ENCODE measurements at regions not wholly inside any gene's neighbourhood (a gene's known extent, or its start where the extent isn't known, plus 50 kb on each side); places are given as distances from the start of the nearest gene placed in this dataset.

GRCh38 chr2:105567996-105568494 is 169.2 kb upstream of the FHL2 start:
- H3K27me3 Mint-ChIP-seq = peaks cover 0 to 14% of the 10 kb centered on the region in 2 donors
- ChIA-PET CTCF (interaction anchor here in 1 of 2 donors (0.6 kb wide), 1 partner anchor 9 kb away, joined by 3 read pairs; no protein-coding TSS in a partner anchor), POLR2A (interaction anchor here in 1 of 2 donors (0.9 kb wide), 1 partner anchor 21 kb away, joined by 5 read pairs; no protein-coding TSS in a partner anchor)
- Histone ChIP-seq H3K9me3 (no peaks in the 10 kb centered on the region), H3K36me3 (ENCODE audit: control insufficient read depth in 2 of 2, extremely low read depth in 1 of 2, insufficient read depth in 1 of 2, low read length in 1 of 2) (no peaks in the 10 kb centered on the region), H3K4me3 (ENCODE audit: control insufficient read depth in 1 of 2, extremely low read depth in 1 of 2, low read length in 1 of 2) (no peak overlapping the region), H3K4me1 (ENCODE audit: control insufficient read depth in 1 of 2, extremely low read depth in 1 of 2, insufficient read depth in 2 of 2, low read length in 2 of 2) (peaks cover 0 to 7% of the 10 kb centered on the region in 2 experiments), H3K27me3 (replicated peaks in 1 of 2; ENCODE audit: control insufficient read depth in 2 of 2, extremely low read depth in 1 of 2, insufficient read depth in 2 of 2, low read length in 1 of 2) (peaks cover 0 to 24% of the 10 kb centered on the region in 2 experiments), H3K27ac (ENCODE audit: low read length) (no peak overlapping the region)
- H3K4me3 Mint-ChIP-seq = peak overlapping the region; percentile 10 to 42 (median 14)
- no peaks in the 10 kb centered on the region for H3K9me3 Mint-ChIP-seq
- ATAC-seq (replicated peaks in 1 of 4) = peak; percentile 52 to 84 (median 66)
- H3K36me3 Mint-ChIP-seq = no peaks in the 10 kb centered on the region
- peak overlapping the region; percentile 62 to 86 for H3K27ac Mint-ChIP-seq
- H3K4me1 Mint-ChIP-seq = peaks cover 8 to 10% (median 9%) of the 10 kb centered on the region in 3 donors
- 86% methylated on average over 10 of the region's 17 CpGs for WGBS (ENCODE audit: insufficient coverage)
- DNase-seq = peak in 18 of 35 experiments; percentile 3 to 55 (median 14)

DNA sequence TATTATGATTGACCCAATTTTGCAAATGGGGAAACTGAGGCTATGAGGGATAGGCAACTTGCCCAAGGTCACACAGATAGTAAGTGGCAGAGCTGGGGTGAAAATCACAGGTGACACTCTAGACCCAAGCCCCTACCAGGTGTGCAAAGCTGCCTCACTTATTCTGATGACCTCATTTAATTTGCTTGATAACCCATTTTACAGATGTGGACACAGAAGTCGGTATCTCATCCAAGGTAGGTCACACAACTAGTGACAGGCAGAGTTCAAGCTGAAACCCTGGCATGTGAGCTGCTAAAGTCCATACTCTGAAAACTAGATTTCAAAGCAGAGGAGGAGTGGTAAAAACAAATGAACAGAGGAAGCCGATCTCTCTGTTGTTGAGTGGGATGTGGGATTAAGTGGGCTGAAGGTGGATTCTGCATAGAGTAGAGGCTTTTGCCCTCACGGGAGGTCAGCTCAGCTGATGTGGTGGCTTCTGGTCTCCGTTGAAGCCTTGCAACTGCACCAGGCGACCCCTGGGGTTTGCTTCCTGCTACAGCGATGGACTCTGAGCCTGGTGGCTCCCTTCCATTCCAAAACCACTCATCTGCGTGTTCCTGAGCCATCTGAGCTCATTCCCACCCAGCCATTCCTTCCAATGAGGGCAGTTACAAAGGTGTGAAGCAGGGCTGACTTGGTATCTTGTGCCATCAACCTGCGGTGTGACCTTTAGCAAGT is 164.3 kb upstream of the FHL2 start:
- H3K27me3 Mint-ChIP-seq = peaks cover under 1 to 9% of the 10 kb centered on the region in 2 donors
- H3K4me1 Mint-ChIP-seq = peaks cover 2 to 6% (median 3%) of the 10 kb centered on the region in 3 donors
- H3K4me3 Mint-ChIP-seq = no peak overlapping the region
- DNase-seq (no peak), ATAC-seq (replicated peaks in 1 of 4) (no peak)
- Histone ChIP-seq H3K4me3 (ENCODE audit: control insufficient read depth in 1 of 2, extremely low read depth in 1 of 2, low read length in 1 of 2) (no peak overlapping the region), H3K9me3 (no peaks in the 10 kb centered on the region), H3K27ac (ENCODE audit: low read length) (no peak overlapping the region), H3K36me3 (ENCODE audit: control insufficient read depth in 2 of 2, extremely low read depth in 1 of 2, insufficient read depth in 1 of 2, low read length in 1 of 2) (no peaks in the 10 kb centered on the region), H3K27me3 (replicated peaks in 1 of 2; ENCODE audit: control insufficient read depth in 2 of 2, extremely low read depth in 1 of 2, insufficient read depth in 2 of 2, low read length in 1 of 2) (peaks cover 0 to 33% of the 10 kb centered on the region in 2 experiments), H3K4me1 (ENCODE audit: control insufficient read depth in 1 of 2, extremely low read depth in 1 of 2, insufficient read depth in 2 of 2, low read length in 2 of 2) (no peaks in the 10 kb centered on the region)
- H3K36me3 Mint-ChIP-seq = no peaks in the 10 kb centered on the region
- 73% methylated on average over 7 of the region's 8 CpGs for WGBS (ENCODE audit: insufficient coverage)
- H3K9me3 Mint-ChIP-seq = no peaks in the 10 kb centered on the region
- ChIA-PET CTCF (no interaction called here), POLR2A (interaction anchor here in 1 of 2 donors (0.6 kb wide), 1 partner anchor 251 kb away, joined by 5 read pairs; no protein-coding TSS in a partner anchor)
- H3K27ac Mint-ChIP-seq = no peak overlapping the region

DNA sequence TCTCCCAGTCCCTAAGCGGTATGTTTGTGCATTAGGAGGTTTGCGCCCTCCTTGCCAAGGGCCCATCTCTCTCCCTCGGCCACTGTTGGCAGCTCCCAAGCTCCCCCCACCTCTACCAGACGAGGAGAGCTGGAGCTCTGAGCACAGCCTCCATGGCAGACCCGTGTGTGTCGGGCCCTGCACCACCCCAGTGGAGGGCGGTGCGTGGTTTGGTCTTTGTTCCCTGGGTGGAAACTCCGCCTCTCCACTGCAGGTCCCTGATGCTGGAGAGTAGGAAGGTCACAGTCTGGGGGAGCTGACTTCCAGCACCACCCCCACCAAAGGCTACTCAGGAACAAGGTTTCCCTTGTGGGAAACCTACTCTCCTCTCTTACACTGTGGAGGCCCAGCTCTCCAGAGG is 162.6 kb upstream of the FHL2 start:
- no peaks in the 10 kb centered on the region for H3K9me3 ChIP-seq
- no peaks in the 10 kb centered on the region for H3K4me1 ChIP-seq (ENCODE audit: control insufficient read depth in 1 of 2, extremely low read depth in 1 of 2, insufficient read depth in 2 of 2, low read length in 2 of 2)
- WGBS (ENCODE audit: insufficient coverage) = no CpG with 5 or more reads among the region's 9 CpGs
- H3K27me3 ChIP-seq (replicated peaks in 1 of 2; ENCODE audit: control insufficient read depth in 2 of 2, extremely low read depth in 1 of 2, insufficient read depth in 2 of 2, low read length in 1 of 2) = peaks cover 0 to 46% of the 10 kb centered on the region in 2 experiments
- no peak overlapping the region for H3K4me3 ChIP-seq (ENCODE audit: control insufficient read depth in 1 of 2, extremely low read depth in 1 of 2, low read length in 1 of 2)
- H3K27me3 Mint-ChIP-seq = peaks cover 7 to 11% of the 10 kb centered on the region in 2 donors
- H3K4me1 Mint-ChIP-seq = no peaks in the 10 kb centered on the region
- H3K36me3 Mint-ChIP-seq = no peaks in the 10 kb centered on the region
- no peak overlapping the region for H3K27ac Mint-ChIP-seq
- ChIA-PET POLR2A (no interaction called here), CTCF (no interaction called here)
- H3K36me3 ChIP-seq (ENCODE audit: control insufficient read depth in 2 of 2, extremely low read depth in 1 of 2, insufficient read depth in 1 of 2, low read length in 1 of 2) = no peaks in the 10 kb centered on the region
- DNase-seq (no peak), ATAC-seq (replicated peaks in 1 of 4) (no peak)
- no peaks in the 10 kb centered on the region for H3K9me3 Mint-ChIP-seq
- H3K4me3 Mint-ChIP-seq = no peak overlapping the region
- no peak overlapping the region for H3K27ac ChIP-seq (ENCODE audit: low read length)

- no peak for ATAC-seq (replicated peaks in 1 of 4)
- H3K4me3 Mint-ChIP-seq = no peak overlapping the region
- H3K27ac Mint-ChIP-seq = no peak overlapping the region
- H3K36me3 Mint-ChIP-seq = no peaks in the 10 kb centered on the region
- no peaks in the 10 kb centered on the region for H3K9me3 Mint-ChIP-seq
- peaks cover 7 to 11% of the 10 kb centered on the region in 2 donors for H3K27me3 Mint-ChIP-seq
- Histone ChIP-seq H3K27me3 (replicated peaks in 1 of 2; ENCODE audit: control insufficient read depth in 2 of 2, extremely low read depth in 1 of 2, insufficient read depth in 2 of 2, low read length in 1 of 2) (peaks cover 0 to 48% of the 10 kb centered on the region in 2 experiments), H3K4me3 (ENCODE audit: control insufficient read depth in 1 of 2, extremely low read depth in 1 of 2, low read length in 1 of 2) (no peak overlapping the region), H3K4me1 (ENCODE audit: control insufficient read depth in 1 of 2, extremely low read depth in 1 of 2, insufficient read depth in 2 of 2, low read length in 2 of 2) (no peaks in the 10 kb centered on the region), H3K27ac (ENCODE audit: low read length) (no peak overlapping the region), H3K36me3 (ENCODE audit: control insufficient read depth in 2 of 2, extremely low read depth in 1 of 2, insufficient read depth in 1 of 2, low read length in 1 of 2) (no peaks in the 10 kb centered on the region), H3K9me3 (no peaks in the 10 kb centered on the region)
- POLR2A ChIA-PET = no interaction called here
- CTCF ChIA-PET = no interaction called here
- no peaks in the 10 kb centered on the region for H3K4me1 Mint-ChIP-seq
- DNase-seq = no peak
- 79% methylated on average over 7 of the region's 10 CpGs for WGBS (ENCODE audit: insufficient coverage)
Measured at GRCh38 chr2:105560157-105560556, 161.3 kb upstream of the FHL2 start.

GRCh38 chr2:105557021-105557920 is 158.4 kb upstream of the FHL2 start:
- no peaks in the 10 kb centered on the region for H3K36me3 Mint-ChIP-seq
- no peaks in the 10 kb centered on the region for H3K4me1 Mint-ChIP-seq
- no peaks in the 10 kb centered on the region for H3K9me3 ChIP-seq
- no peaks in the 10 kb centered on the region for H3K4me1 ChIP-seq (ENCODE audit: control insufficient read depth in 1 of 2, extremely low read depth in 1 of 2, insufficient read depth in 2 of 2, low read length in 2 of 2)
- DNase-seq (no peak), ATAC-seq (replicated peaks in 1 of 4) (no peak)
- H3K27ac Mint-ChIP-seq = no peak overlapping the region
- H3K27me3 Mint-ChIP-seq = peaks cover 7 to 11% of the 10 kb centered on the region in 2 donors
- no peak overlapping the region for H3K27ac ChIP-seq (ENCODE audit: low read length)
- peaks cover 0 to 42% of the 10 kb centered on the region in 2 experiments for H3K27me3 ChIP-seq (replicated peaks in 1 of 2; ENCODE audit: control insufficient read depth in 2 of 2, extremely low read depth in 1 of 2, insufficient read depth in 2 of 2, low read length in 1 of 2)
- no peaks in the 10 kb centered on the region for H3K9me3 Mint-ChIP-seq
- H3K36me3 ChIP-seq (ENCODE audit: control insufficient read depth in 2 of 2, extremely low read depth in 1 of 2, insufficient read depth in 1 of 2, low read length in 1 of 2) = no peaks in the 10 kb centered on the region
- POLR2A ChIA-PET = no interaction called here
- CTCF ChIA-PET = no interaction called here
- H3K4me3 Mint-ChIP-seq = no peak overlapping the region
- H3K4me3 ChIP-seq (ENCODE audit: control insufficient read depth in 1 of 2, extremely low read depth in 1 of 2, low read length in 1 of 2) = no peak overlapping the region
- 60% methylated on average over 3 of the region's 12 CpGs for WGBS (ENCODE audit: insufficient coverage)

DNA sequence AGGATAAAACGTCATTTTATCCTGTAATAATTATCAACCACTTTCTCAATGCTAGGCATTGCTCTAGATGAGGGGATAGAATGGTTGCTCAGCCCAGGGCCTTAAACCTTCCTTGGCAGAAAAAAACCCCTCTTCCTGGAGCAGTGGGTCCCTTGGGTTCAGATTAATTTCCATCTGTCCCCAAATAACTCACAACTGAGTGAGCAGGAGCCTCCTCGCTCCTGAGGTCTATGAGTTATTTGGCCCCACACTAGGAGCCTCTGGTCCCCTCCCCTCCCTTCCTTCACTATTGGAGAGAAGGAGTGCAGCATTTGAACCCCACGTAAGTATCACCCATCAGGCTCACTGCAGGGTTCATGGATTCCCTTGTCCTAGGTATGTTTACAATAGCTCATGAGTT is 157.5 kb upstream of the FHL2 start:
- H3K27me3 ChIP-seq (replicated peaks in 1 of 2; ENCODE audit: control insufficient read depth in 2 of 2, extremely low read depth in 1 of 2, insufficient read depth in 2 of 2, low read length in 1 of 2) = peaks cover 0 to 36% of the 10 kb centered on the region in 2 experiments
- Mint-ChIP-seq H3K36me3 (no peaks in the 10 kb centered on the region), H3K9me3 (no peaks in the 10 kb centered on the region), H3K4me1 (no peaks in the 10 kb centered on the region), H3K27ac (no peak overlapping the region), H3K27me3 (peaks cover 7 to 11% of the 10 kb centered on the region in 2 donors), H3K4me3 (no peak overlapping the region)
- no peaks in the 10 kb centered on the region for H3K9me3 ChIP-seq
- ChIA-PET CTCF (no interaction called here), POLR2A (no interaction called here)
- no peak overlapping the region for H3K27ac ChIP-seq (ENCODE audit: low read length)
- ATAC-seq (replicated peaks in 1 of 4) = no peak
- no peaks in the 10 kb centered on the region for H3K36me3 ChIP-seq (ENCODE audit: control insufficient read depth in 2 of 2, extremely low read depth in 1 of 2, insufficient read depth in 1 of 2, low read length in 1 of 2)
- WGBS (ENCODE audit: insufficient coverage) = no CpG with 5 or more reads among the region's 3 CpGs
- no peak for DNase-seq
- no peak overlapping the region for H3K4me3 ChIP-seq (ENCODE audit: control insufficient read depth in 1 of 2, extremely low read depth in 1 of 2, low read length in 1 of 2)
- no peaks in the 10 kb centered on the region for H3K4me1 ChIP-seq (ENCODE audit: control insufficient read depth in 1 of 2, extremely low read depth in 1 of 2, insufficient read depth in 2 of 2, low read length in 2 of 2)
